DMS114 treated with DMSO at 0.1 percent for 48 hours (cell line): ENCODE measurements at regions not wholly inside any gene's neighbourhood (a gene's known extent, or its start where the extent isn't known, plus 50 kb on each side); places are given as distances from the start of the nearest gene placed in this dataset.

Source experiments
- DNase-seq: peaks from one replicate; lab custom pipeline; 2025; ENCODE audit not compliant: unreplicated experiment; lab: John Stamatoyannopoulos, UW

DNA sequence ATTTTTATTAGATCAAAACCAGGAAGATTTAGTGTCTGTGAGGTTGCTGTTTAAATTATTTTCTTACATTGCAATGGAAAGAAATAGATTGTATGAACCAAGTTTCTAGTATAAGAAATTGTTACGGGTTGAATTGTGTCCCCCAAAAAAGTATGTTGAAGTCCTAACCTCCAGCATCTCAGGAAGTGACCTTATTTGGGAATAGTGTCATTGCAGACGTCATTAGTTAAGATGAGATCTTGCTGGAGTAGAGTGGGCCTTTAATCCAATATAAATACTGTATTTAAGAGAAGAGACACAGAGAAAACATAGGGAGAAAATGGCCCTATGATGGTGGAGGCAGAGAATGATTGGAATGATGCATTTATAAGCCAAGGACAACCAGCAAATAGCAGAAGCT lies 188.7 kb upstream of the SAMSN1 start:
- DNase-seq, result no peak

DNA sequence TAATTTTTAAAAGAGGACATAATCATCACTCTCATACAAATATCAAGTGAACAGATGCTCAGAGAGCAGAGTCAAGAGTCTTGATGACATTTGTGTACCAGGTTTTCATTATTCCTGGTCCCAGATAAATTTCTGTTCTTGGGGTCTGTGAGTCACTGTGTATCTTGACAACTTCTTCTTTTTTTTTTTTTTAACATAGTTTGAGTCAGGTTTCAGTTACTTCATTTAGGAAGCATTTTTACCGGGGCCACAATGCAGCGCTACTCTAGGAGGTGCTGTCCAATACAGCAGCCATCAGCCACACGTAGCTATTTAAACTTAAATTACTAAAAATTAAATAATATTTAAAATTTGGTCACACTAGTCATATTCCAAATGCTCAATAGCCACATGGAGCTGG lies 188.1 kb upstream of the SAMSN1 start:
- no peak for DNase-seq

DNA sequence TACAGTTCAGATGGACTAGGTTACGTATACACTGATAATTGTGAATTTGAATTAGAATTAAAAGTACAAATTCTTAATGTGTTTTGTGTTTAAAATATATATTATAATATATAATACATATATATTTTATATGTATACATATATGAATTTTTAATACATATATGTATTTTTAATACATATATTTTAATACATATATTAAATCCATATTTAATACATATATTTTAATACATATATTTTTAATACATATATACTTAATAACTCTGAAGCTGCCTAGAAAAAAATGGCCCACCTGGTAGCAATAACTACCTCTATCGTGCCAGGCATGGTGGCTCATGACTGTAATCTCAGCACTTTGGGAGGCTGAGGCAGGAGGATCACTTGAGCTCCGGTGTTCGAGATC lies 179.1 kb upstream of the SAMSN1 start:
- DNase-seq, result no peak

- DNase-seq, result no peak
Observed at GRCh38 chr21:14722841-14723483, 176.8 kb upstream of the SAMSN1 start.

- DNase-seq, result no peak
Observed at GRCh38 chr21:14720237-14720636, 174.1 kb upstream of the SAMSN1 start.

DNA sequence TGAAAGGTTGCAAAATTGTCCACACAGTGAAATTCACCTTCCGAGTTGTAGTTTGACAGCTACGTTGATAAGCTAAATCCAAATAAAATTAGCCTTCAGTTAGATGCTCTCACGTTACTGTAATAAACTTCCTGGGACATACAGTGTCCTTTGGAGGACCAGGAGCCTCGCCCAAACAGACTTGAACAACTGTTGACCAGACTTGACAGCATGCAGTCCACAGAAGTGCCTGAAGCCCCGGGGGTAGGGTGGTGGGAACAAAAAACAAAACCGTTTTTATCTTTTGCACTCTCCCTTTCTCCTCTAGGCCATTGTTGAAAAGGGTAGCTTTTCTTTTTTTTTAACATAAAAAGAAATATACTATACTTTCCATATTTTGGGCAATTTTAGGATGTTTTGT lies 172.8 kb upstream of the SAMSN1 start:
- no peak for DNase-seq

- no peak for DNase-seq
Observed at GRCh38 chr21:14716761-14717396, 170.8 kb upstream of the SAMSN1 start.

DNA sequence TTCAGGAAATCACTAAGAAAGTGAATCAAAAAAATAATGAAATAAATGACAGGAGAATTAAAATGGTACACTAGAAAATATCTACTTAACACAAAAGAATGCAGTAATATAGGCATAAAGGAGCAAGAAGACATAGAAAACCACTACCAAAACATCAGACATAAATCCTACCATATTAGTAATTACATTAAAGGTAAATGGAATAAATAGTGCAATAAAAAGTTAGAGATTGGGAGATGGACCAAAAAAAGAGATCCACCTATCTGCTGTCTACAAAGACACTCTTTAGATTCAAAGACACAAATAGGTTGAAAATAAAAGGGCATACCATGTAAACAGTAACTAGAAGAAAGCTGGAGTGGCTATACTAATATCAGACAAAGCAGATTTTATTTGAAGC lies 167.0 kb upstream of the SAMSN1 start:
- DNase-seq, result no peak

DNA sequence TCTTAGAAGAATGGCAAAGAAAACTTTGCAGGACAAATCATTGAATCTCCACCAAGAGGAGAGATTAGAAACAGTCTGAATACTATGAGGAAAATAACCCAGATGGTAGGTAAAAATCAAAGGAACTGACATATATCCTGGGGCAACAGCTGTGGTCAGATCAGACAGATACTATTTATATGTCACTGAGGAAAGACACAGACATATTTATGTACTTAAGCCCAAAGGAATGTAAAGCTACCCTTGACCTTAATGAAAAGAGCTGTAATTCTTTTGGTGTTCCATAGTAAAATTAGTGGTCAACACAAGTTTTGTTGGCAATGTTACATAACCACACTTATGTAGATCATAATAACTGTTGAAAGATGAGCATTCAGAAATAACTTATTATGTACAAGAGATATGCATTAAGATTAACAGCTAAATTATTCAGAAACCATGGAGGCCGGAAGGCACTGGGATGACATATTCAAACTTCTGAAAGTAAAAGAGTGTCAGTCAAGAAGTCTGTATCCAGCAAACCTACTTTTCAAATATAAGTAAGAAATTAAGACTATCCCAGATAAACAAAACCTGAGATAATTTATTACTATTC lies 166.1 kb upstream of the SAMSN1 start:
- DNase-seq, result no peak

- DNase-seq, result no peak
Observed at GRCh38 chr21:14711287-14711686, 165.2 kb upstream of the SAMSN1 start.

- DNase-seq, result no peak
Observed at GRCh38 chr21:14707511-14708020, 161.5 kb upstream of the SAMSN1 start.

GRCh38 chr21:14706712-14707510 lies 160.8 kb upstream of the SAMSN1 start:
- no peak for DNase-seq

GRCh38 chr21:14699433-14700407 lies 153.6 kb upstream of the SAMSN1 start:
- DNase-seq, result no peak

DNA sequence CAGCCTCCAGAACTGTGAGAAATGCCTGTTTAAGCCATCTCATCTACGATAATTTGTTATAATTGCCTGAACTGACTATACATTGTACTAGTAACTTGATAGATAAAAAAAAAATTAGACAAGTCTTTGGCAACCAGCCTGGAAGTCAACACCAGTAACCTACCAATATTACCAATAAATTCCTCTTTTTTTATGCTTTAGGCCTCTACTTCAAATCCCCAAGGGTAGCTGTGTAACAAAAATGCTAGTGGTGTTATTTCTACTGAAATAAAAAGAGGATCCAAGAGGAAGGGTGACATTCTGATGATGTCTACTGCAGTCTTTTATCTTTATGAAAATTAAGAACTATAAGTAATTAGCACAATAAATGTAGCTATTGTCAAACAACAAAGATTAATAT lies 151.7 kb upstream of the SAMSN1 start:
- DNase-seq, result no peak

DNA sequence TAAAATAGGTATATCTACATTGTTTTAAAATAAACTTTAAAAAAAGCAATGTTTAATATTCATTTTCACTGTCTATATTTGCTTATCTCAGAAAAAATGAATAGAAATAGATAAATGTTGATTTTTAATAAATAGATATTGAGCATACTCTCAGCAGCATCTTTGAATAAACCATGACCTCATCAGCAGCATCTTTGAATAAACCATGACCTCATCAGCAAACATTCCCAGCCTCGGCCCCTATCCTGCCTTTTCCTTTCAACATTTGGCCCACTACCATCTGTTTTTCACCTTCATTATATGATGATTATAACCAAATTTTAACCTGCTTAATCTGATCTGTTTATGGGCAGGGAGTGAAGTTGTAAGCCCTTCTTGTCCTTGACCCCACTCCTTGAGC lies 148.7 kb upstream of the SAMSN1 start:
- DNase-seq, result no peak

GRCh38 chr21:14693997-14694396 lies 147.9 kb upstream of the SAMSN1 start:
- DNase-seq, result no peak

DNA sequence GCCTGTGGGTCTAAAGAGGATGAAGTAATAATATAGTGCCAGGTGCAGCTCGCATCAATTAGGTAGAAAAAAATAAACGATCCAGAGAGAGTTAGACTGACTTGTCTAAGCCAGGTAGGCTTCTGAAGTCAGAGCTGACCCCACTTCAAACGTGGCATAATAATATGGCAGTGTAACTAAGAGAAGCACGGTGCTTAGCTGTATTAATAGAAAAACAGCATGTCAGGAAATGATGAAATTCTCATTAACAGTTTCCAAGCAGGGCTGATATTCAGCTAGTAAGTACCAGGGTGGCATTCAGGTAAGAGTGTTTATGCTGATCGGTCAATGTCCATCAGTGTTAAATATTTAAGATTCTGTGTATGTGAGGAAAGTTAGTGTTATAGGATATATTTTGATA lies 145.8 kb upstream of the SAMSN1 start:
- no peak for DNase-seq

DNA sequence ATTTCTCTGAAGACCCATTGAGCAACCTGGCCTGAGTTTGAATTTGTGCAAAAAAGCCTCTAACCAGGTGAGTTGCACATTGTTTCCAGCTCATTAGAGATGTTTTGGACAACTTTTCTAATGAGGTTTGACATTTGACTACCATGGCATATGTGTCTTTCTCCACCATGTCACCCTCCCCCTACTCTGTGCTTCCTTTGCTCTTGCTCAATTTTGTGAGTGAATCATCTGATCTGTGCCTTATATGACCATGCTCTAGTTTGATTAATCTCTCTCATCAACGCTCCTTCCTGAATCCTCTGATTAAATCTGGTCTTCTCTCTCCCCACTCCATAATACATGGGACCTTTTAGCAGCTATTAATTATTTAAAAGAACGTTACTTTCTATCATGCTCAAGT lies 144.8 kb upstream of the SAMSN1 start:
- DNase-seq, result no peak

DNA sequence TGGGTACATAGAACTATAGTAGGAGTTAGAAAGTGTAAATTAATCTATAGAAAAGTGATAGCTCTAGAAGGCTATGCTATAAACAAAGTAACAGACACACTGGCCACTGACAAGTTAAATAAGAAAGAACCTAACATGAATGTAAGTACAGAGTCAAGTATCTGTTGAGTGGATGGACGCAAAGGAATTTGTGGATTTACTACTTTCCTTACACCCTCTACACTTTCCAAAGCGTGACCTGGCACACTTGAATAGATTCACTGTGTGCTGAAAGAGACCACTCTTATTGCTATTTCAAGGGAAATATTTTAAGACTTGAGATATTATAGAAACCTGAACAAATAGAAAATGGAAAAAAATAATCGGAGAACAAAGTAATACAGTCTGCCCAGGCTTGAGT lies 142.8 kb upstream of the SAMSN1 start:
- DNase-seq, result no peak

GRCh38 chr21:14688412-14688811 lies 142.3 kb upstream of the SAMSN1 start:
- no peak for DNase-seq

- DNase-seq, result no peak
Observed at GRCh38 chr21:14687268-14687625, 141.1 kb upstream of the SAMSN1 start.
